ENCODE measurements at regions not wholly inside any gene's neighbourhood (a gene's known extent, or its start where the extent isn't known, plus 50 kb on each side); places are given as distances from the start of the nearest gene placed in this dataset.

DNA sequence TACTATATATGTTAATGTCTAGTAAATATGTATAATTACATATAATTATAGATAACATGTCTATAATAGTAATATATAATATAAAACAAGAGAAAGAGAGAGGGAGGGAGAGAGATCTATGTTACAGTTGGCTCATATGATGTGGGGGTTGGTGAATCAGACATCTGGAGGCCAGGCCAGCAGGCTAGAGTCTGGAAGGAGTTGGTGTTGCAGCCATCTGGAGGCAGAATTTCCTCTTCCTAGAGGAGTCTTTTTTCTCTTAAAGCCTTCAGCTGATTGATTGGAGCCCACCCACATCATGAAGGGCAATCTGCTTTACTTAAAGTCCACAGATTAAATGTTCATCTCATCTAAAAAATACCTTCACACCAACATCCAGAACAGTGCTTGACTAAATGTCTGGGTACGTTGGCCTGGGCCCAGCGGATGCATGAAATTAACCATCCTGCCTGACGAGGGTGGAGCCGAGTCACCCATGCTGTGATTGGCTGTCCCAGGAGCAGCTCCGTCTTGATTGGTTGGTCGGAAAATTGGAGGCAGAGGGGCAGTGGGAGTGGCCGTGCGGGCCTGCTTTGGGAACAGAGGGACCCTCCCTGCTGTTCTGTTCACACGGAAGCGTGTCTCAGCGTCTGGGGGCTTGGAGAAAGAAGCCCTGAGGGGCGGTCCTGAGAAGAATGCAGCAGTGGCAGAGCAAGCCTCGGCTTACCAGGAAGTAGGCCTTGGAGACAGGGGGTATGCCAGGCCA lies 392.4 kb downstream of the QKI start (continued):
- TF ChIP-seq ZBTB10 (CRISPR knock-in tag; IDR thresholded peaks at IDR 0.05; ENCODE audit: borderline replicate concordance), result no peak
- TF ChIP-seq ZNF225 (CRISPR knock-in tag; IDR thresholded peaks at IDR 0.05), result no peak
- TF ChIP-seq ZNF503 (CRISPR knock-in tag; IDR thresholded peaks at IDR 0.05), result no peak
- TF ChIP-seq HMG20B (CRISPR knock-in tag; conservative IDR thresholded peaks at IDR 0.05), result no peak
- no peak for TF ChIP-seq ZBTB7B (CRISPR knock-in tag; IDR thresholded peaks at IDR 0.05)

DNA sequence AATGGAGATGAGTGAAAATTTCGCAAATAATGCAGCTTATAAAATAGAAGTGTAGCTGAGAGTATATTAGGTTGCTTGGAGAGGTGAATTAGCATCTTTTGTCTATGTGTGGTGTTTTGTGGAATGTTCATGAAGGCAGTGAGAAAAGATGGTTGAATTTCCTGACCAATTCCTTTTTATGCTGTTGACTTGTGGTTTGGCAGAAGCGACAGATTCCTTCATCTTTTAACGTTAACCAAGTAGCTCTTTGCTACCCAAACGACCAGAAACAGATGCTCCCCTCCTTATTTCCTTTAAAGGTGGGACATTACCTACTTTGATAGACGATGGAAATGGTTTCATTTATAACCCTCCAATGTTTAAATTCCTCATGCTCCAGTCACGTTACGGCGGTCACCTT lies 390.5 kb downstream of the QKI start:
- Histone ChIP-seq H3K79me2 (ENCODE audit: insufficient read depth, low read length) (no peaks in the 10 kb centered on the region), H3K4me2 (ENCODE audit: low read depth, low read length) (no peak overlapping the region), H2AFZ (ENCODE audit: low read length) (no peak overlapping the region), H3K9ac (ENCODE audit: insufficient read depth, low read depth, low read length) (no peak overlapping the region), H3K27ac (ENCODE audit: extremely low read length, insufficient read depth, low read length) (no peak overlapping the region), H3K36me3 (replicated peaks in 1 of 2; ENCODE audit: control insufficient read depth in 1 of 2, insufficient read depth in 2 of 2, low read length in 2 of 2) (no peaks in the 10 kb centered on the region), H4K20me1 (ENCODE audit: insufficient read depth, low read length) (no peaks in the 10 kb centered on the region), H3K9me3 (ENCODE audit: low read length) (no peaks in the 10 kb centered on the region), H3K4me3 (replicated peaks in 1 of 3; ENCODE audit: insufficient read depth in 1 of 3, low read depth in 2 of 3, low read length in 3 of 3) (no peak overlapping the region), H3K4me1 (ENCODE audit: insufficient read depth, low read length) (no peaks in the 10 kb centered on the region), H3K27me3 (ENCODE audit: control insufficient read depth in 1 of 2, insufficient read depth in 2 of 2, low read length in 2 of 2) (0 out of 5 replicates have a peak, but pooled peaks cover 0 to 3% of the 10 kb centered on the region in 2 experiments)
- FAIRE-seq (no peak), DNase-seq (ENCODE audit: low spot score) (no peak), ATAC-seq (no peak)
- WGBS (ENCODE audit: low lambda C conversion rate), result 29% methylated on average over 8 of the region's 8 CpGs
- BruUV-seq (replicated peaks), result no TSS peak
- ChIA-PET CTCF (ENCODE audit: low intra/inter-chr PET ratio, low total read pairs) (no interaction called here), POLR2A (no interaction called here)
- intact Hi-C loops (cut with micrococcal nuclease; ENCODE audit: unreplicated experiment), result no loop called here
- TF ChIP-seq REPIN1 (CRISPR knock-in tag; IDR thresholded peaks at IDR 0.05; ENCODE audit: borderline replicate concordance, low read depth) (no peak), ZNF546 (CRISPR knock-in tag; conservative IDR thresholded peaks at IDR 0.05) (no peak), ZNF772 (CRISPR knock-in tag; IDR thresholded peaks at IDR 0.05) (no peak), ZBTB26 (CRISPR knock-in tag; IDR thresholded peaks at IDR 0.05; ENCODE audit: borderline replicate concordance) (no peak), HBP1 (CRISPR knock-in tag; IDR thresholded peaks at IDR 0.05; ENCODE audit: low read depth) (no peak)
- in situ Hi-C loops (cut with HindIII; ENCODE audit: extremely low pct_ligation_motif_present, low pct_unique_long_range_greater_than_20kb), result no loop called here

All from HepG2 (cell line).